ENCODE measurements at regions not wholly inside any gene's neighbourhood (a gene's known extent, or its start where the extent isn't known, plus 50 kb on each side); places are given as distances from the start of the nearest gene placed in this dataset.

- TF ChIP-seq EZH2phosphoT487 (conservative IDR thresholded peaks at IDR 0.05; ENCODE audit: low read length) (no peak), CTCF (IDR thresholded peaks at IDR 0.05; ENCODE audit: insufficient read depth, low read length, poor library complexity, severe bottlenecking) (no peak)
- Histone ChIP-seq H3K4me3 (ENCODE audit: insufficient read depth, low read length, poor library complexity, severe bottlenecking) (no peak overlapping the region), H4K20me1 (ENCODE audit: low read depth, low read length) (no peaks in the 10 kb centered on the region), H3K9ac (ENCODE audit: low read length) (no peak overlapping the region), H3K27ac (ENCODE audit: low read depth, low read length) (no peak overlapping the region), H3K4me2 (ENCODE audit: low read depth, low read length, poor library complexity, severe bottlenecking) (no peak overlapping the region), H2AFZ (ENCODE audit: low read depth, low read length, severe bottlenecking) (no peak overlapping the region), H3K27me3 (ENCODE audit: low read length) (no peaks in the 10 kb centered on the region), H3K36me3 (ENCODE audit: low read length) (no peaks in the 10 kb centered on the region), H3K9me2 (replicated peaks; ENCODE audit: insufficient read depth, low read length) (no peaks in the 10 kb centered on the region), H3K9me3 (ENCODE audit: insufficient read depth, low read length) (no peaks in the 10 kb centered on the region), H3F3A (ENCODE audit: insufficient read depth) (no peaks in the 10 kb centered on the region), H3K79me2 (ENCODE audit: insufficient read depth, low read length) (no peaks in the 10 kb centered on the region)
These were observed 362.1 kb upstream of the DACH1 start for GRCh38 chr13:72229067-72229466.

- no peaks in the 10 kb centered on the region for H3F3A ChIP-seq (ENCODE audit: insufficient read depth)
- H3K9me2 ChIP-seq (replicated peaks; ENCODE audit: insufficient read depth, low read length), result no peaks in the 10 kb centered on the region
- TF ChIP-seq CTCF (IDR thresholded peaks at IDR 0.05; ENCODE audit: insufficient read depth, low read length, poor library complexity, severe bottlenecking) (peak; percentile 25), EZH2phosphoT487 (conservative IDR thresholded peaks at IDR 0.05; ENCODE audit: low read length) (no peak)
- H3K9ac ChIP-seq (ENCODE audit: low read length), result no peak overlapping the region
- H3K36me3 ChIP-seq (ENCODE audit: low read length), result no peaks in the 10 kb centered on the region
- H3K79me2 ChIP-seq (ENCODE audit: insufficient read depth, low read length), result no peaks in the 10 kb centered on the region
- H2AFZ ChIP-seq (ENCODE audit: low read depth, low read length, severe bottlenecking), result no peak overlapping the region
- H3K9me3 ChIP-seq (ENCODE audit: insufficient read depth, low read length), result no peaks in the 10 kb centered on the region
- no peaks in the 10 kb centered on the region for H4K20me1 ChIP-seq (ENCODE audit: low read depth, low read length)
- no peaks in the 10 kb centered on the region for H3K27me3 ChIP-seq (ENCODE audit: low read length)
- H3K4me3 ChIP-seq (ENCODE audit: insufficient read depth, low read length, poor library complexity, severe bottlenecking), result no peak overlapping the region
- no peak overlapping the region for H3K27ac ChIP-seq (ENCODE audit: low read depth, low read length)
- no peak overlapping the region for H3K4me2 ChIP-seq (ENCODE audit: low read depth, low read length, poor library complexity, severe bottlenecking)
These were observed 354.4 kb upstream of the DACH1 start for GRCh38 chr13:72221276-72221962.

GRCh38 chr13:72218966-72219365 is 352.0 kb upstream of the DACH1 start:
- H3K4me3 ChIP-seq (ENCODE audit: insufficient read depth, low read length, poor library complexity, severe bottlenecking), result no peak overlapping the region
- no peaks in the 10 kb centered on the region for H3K27me3 ChIP-seq (ENCODE audit: low read length)
- H3K9ac ChIP-seq (ENCODE audit: low read length), result no peak overlapping the region
- H4K20me1 ChIP-seq (ENCODE audit: low read depth, low read length), result no peaks in the 10 kb centered on the region
- no peaks in the 10 kb centered on the region for H3K36me3 ChIP-seq (ENCODE audit: low read length)
- H3K9me3 ChIP-seq (ENCODE audit: insufficient read depth, low read length), result no peaks in the 10 kb centered on the region
- no peak overlapping the region for H3K4me2 ChIP-seq (ENCODE audit: low read depth, low read length, poor library complexity, severe bottlenecking)
- H3K79me2 ChIP-seq (ENCODE audit: insufficient read depth, low read length), result no peaks in the 10 kb centered on the region
- H3K27ac ChIP-seq (ENCODE audit: low read depth, low read length), result no peak overlapping the region
- no peaks in the 10 kb centered on the region for H3K9me2 ChIP-seq (replicated peaks; ENCODE audit: insufficient read depth, low read length)
- no peak overlapping the region for H2AFZ ChIP-seq (ENCODE audit: low read depth, low read length, severe bottlenecking)
- no peak for TF ChIP-seq CTCF (IDR thresholded peaks at IDR 0.05; ENCODE audit: insufficient read depth, low read length, poor library complexity, severe bottlenecking)
- no peak for TF ChIP-seq EZH2phosphoT487 (conservative IDR thresholded peaks at IDR 0.05; ENCODE audit: low read length)
- H3F3A ChIP-seq (ENCODE audit: insufficient read depth), result no peaks in the 10 kb centered on the region

Measured in SU-DHL-6 (cell line).